Fibroblast of lung (primary cell): ENCODE measurements at regions not wholly inside any gene's neighbourhood (a gene's known extent, or its start where the extent isn't known, plus 50 kb on each side); places are given as distances from the start of the nearest gene placed in this dataset.

ENCODE experiments used
- DNase-seq, 2 donors: peaks; one replicate each; pipeline versions ENCODE4 v3.0.0 to v3.0.0-alpha.2; 2010; ENCODE audit warnings: low read depth in 2 of 2
- H2AFZ ChIP-seq: 2 replicates; pipeline ENCODE4 v1.5.1; 2012; ENCODE audit warnings: low read length, control low read depth, inconsistent platforms
- H3K27ac ChIP-seq: 2 replicates; pipeline ENCODE4 v1.5.1; 2011; ENCODE audit warnings: low read length, control low read depth; ENCODE audit not compliant: insufficient read depth
- H3K27me3 ChIP-seq: 2 replicates; pipeline ENCODE4 v1.5.1; 2011; ENCODE audit warnings: mild to moderate bottlenecking, low read length; ENCODE audit not compliant: control insufficient read depth, insufficient read depth
- H3K36me3 ChIP-seq: 2 replicates; pipeline ENCODE4 v1.5.1; 2011; ENCODE audit warnings: low read length; ENCODE audit not compliant: control insufficient read depth, insufficient read depth
- H3K4me1 ChIP-seq: 2 replicates; pipeline ENCODE4 v1.5.1; 2011; ENCODE audit warnings: low read length; ENCODE audit not compliant: control insufficient read depth, insufficient read depth; ENCODE audit errors: extremely low read depth
- H3K4me2 ChIP-seq: 2 replicates; pipeline ENCODE4 v1.5.1; 2011; ENCODE audit warnings: low read length, control low read depth; ENCODE audit not compliant: insufficient read depth; ENCODE audit errors: extremely low read depth
- H3K4me3 ChIP-seq, 4 experiments: fragments of 200-600 bp in 1 of 4; sonication (generic) in 1 of 4; replicated peaks in 1 of 4; 2 replicates each; pipeline ENCODE4 v1.5.1; 2011 to 2016; ENCODE audit warnings: low read length in 4 of 4, low read depth in 3 of 4, mild to moderate bottlenecking in 3 of 4, control low read depth in 2 of 4, inconsistent platforms in 1 of 4, mixed read lengths in 1 of 4; ENCODE audit not compliant: insufficient read depth in 1 of 4; ENCODE audit errors: control extremely low read depth in 1 of 4
- H3K79me2 ChIP-seq: 2 replicates; pipeline ENCODE4 v1.5.1; 2012; ENCODE audit warnings: mild to moderate bottlenecking, low read length, inconsistent platforms; ENCODE audit not compliant: control insufficient read depth, insufficient read depth
- H3K9ac ChIP-seq: 2 replicates; pipeline ENCODE4 v1.5.1; 2011; ENCODE audit warnings: mild to moderate bottlenecking, low read length, control low read depth; ENCODE audit not compliant: insufficient read depth
- H3K9me3 ChIP-seq: 2 replicates; pipeline ENCODE4 v1.5.1; 2012; ENCODE audit warnings: low read depth, low read length; ENCODE audit not compliant: control insufficient read depth, insufficient read depth
- H4K20me1 ChIP-seq: 2 replicates; pipeline ENCODE4 v1.5.1; 2011; ENCODE audit warnings: low read length; ENCODE audit not compliant: control insufficient read depth, insufficient read depth; ENCODE audit errors: extremely low read depth
- EZH2 ChIP-seq: IDR thresholded peaks from 2 replicates; pipeline ENCODE4 v1.5.1; 2012; ENCODE audit warnings: low read length, control low read depth, mild to moderate bottlenecking; ENCODE audit errors: missing control alignments
- TF ChIP-seq, protein P1 (sequence below), 2 donors: IDR thresholded peaks in 1 of 2; conservative IDR thresholded peaks in 1 of 2; 1 replicate in 1 of 2; 2 replicates in 1 of 2; pipeline ENCODE4 v1.5.1; 2011 to 2012; ENCODE audit warnings: low read length in 2 of 2, control low read depth in 1 of 2, inconsistent platforms in 1 of 2, low read depth in 1 of 2, mild to moderate bottlenecking in 1 of 2

DNA sequence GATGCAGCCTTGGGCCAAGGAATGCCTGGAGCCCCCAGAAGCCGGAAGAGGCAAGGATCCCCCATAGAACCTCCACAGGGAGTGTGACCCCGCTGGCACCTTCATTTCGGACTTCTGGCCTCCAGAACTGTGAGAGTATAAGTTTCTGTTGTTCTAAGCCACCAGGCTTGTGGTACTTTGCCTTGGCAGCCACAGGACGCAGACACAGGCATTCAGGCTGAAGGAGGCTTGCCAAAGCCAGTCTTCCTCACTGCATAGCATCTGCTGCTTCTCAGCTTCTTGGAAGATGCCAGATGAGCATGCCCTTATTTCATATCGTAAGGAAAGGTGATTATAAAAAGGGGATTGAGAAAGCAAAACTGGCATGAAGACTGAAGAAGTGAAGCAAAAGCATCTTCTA, 61.1 kb upstream of the TAS2R1 start:
- no peaks in the 10 kb centered on the region for H4K20me1 ChIP-seq
- H2AFZ ChIP-seq, result no peak overlapping the region
- no peaks in the 10 kb centered on the region for H3K27me3 ChIP-seq
- no peak overlapping the region for H3K4me3 ChIP-seq
- H3K36me3 ChIP-seq, result no peaks in the 10 kb centered on the region
- no peak overlapping the region for H3K27ac ChIP-seq
- no peak overlapping the region for H3K4me2 ChIP-seq
- TF ChIP-seq, protein P1, sequence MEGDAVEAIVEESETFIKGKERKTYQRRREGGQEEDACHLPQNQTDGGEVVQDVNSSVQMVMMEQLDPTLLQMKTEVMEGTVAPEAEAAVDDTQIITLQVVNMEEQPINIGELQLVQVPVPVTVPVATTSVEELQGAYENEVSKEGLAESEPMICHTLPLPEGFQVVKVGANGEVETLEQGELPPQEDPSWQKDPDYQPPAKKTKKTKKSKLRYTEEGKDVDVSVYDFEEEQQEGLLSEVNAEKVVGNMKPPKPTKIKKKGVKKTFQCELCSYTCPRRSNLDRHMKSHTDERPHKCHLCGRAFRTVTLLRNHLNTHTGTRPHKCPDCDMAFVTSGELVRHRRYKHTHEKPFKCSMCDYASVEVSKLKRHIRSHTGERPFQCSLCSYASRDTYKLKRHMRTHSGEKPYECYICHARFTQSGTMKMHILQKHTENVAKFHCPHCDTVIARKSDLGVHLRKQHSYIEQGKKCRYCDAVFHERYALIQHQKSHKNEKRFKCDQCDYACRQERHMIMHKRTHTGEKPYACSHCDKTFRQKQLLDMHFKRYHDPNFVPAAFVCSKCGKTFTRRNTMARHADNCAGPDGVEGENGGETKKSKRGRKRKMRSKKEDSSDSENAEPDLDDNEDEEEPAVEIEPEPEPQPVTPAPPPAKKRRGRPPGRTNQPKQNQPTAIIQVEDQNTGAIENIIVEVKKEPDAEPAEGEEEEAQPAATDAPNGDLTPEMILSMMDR (conservative IDR thresholded peaks at IDR 0.05 in 1 of 2, IDR thresholded peaks at IDR 0.05 in 1 of 2; ENCODE audit: low read depth in 1 of 2, low read length in 2 of 2), result no peak
- TF ChIP-seq EZH2, result no peak
- H3K9me3 ChIP-seq, result no peaks in the 10 kb centered on the region
- H3K79me2 ChIP-seq, result no peaks in the 10 kb centered on the region
- H3K9ac ChIP-seq, result no peak overlapping the region
- H3K4me1 ChIP-seq, result no peaks in the 10 kb centered on the region
- DNase-seq, result no peak

DNA sequence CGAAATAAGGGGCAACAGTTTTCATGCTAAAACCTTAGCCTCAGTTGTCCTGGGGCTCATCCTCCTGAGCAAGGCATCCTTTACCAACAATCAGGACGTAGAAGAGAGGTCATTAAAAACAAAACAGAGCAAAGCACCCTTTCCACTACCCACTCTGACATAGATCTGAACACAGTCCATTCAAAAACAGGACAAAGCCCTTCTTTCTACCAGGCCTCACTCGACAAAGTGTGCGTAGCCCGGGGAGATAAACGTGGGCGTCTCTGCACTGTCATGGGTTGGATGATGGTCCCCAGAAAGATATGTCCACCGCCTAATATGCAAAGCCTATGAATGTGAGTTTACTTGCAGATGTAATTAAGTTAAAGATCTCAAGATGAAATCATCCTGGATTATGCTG, 60.6 kb upstream of the TAS2R1 start:
- no peak for DNase-seq
- no peak overlapping the region for H2AFZ ChIP-seq

DNA sequence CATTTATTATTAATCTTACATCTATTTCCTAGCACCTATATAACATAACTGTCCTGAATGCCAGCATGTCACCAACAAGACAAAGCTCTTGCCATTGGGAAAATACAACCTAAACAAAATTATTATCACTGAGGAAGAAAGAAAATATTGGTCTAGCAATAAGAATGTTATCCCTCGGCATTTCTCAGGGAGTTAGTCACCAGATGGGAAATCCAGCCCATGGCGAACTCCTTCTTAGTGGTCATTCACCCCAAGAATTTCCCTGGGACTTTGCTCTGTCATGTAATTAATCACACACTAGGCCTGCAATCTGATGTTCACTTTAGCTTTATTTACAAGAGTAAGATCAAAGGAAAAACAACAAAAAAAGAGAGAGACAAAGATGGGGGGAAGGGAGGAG, 56.1 kb upstream of the TAS2R1 start:
- peak; percentile 28 to 78 for DNase-seq
- Histone ChIP-seq H3K27me3 (no peaks in the 10 kb centered on the region), H3K27ac (no peak overlapping the region)

More for the DNA sequence above, 60.6 kb upstream of the TAS2R1 start:
- H3K79me2 ChIP-seq, result no peaks in the 10 kb centered on the region
- H4K20me1 ChIP-seq, result no peaks in the 10 kb centered on the region
- TF ChIP-seq, protein P1 (conservative IDR thresholded peaks at IDR 0.05 in 1 of 2, IDR thresholded peaks at IDR 0.05 in 1 of 2; ENCODE audit: low read depth in 1 of 2, low read length in 2 of 2), result no peak
- no peak for TF ChIP-seq EZH2
- no peak overlapping the region for H3K9ac ChIP-seq
- H3K36me3 ChIP-seq, result no peaks in the 10 kb centered on the region
- H3K4me1 ChIP-seq, result no peaks in the 10 kb centered on the region
- H3K27ac ChIP-seq, result no peak overlapping the region
- no peak overlapping the region for H3K4me3 ChIP-seq
- no peaks in the 10 kb centered on the region for H3K9me3 ChIP-seq
- no peak overlapping the region for H3K4me2 ChIP-seq
- no peaks in the 10 kb centered on the region for H3K27me3 ChIP-seq

More for the DNA sequence above, 56.1 kb upstream of the TAS2R1 start:
- Histone ChIP-seq H3K4me2 (no peak overlapping the region), H2AFZ (no peak overlapping the region), H3K9ac (no peak overlapping the region), H4K20me1 (no peaks in the 10 kb centered on the region), H3K4me1 (no peaks in the 10 kb centered on the region), H3K36me3 (no peaks in the 10 kb centered on the region), H3K79me2 (no peaks in the 10 kb centered on the region), H3K4me3 (no peak overlapping the region), H3K9me3 (no peaks in the 10 kb centered on the region)
- TF ChIP-seq, protein P1 (conservative IDR thresholded peaks at IDR 0.05 in 1 of 2, IDR thresholded peaks at IDR 0.05 in 1 of 2; ENCODE audit: low read depth in 1 of 2, low read length in 2 of 2), result no peak
- no peak for TF ChIP-seq EZH2
